ENCODE measurements at regions not wholly inside any gene's neighbourhood (a gene's known extent, or its start where the extent isn't known, plus 50 kb on each side); places are given as distances from the start of the nearest gene placed in this dataset.

GRCh38 chr12:102601621-102602020, 121.3 kb upstream of the IGF1 start:
- Histone ChIP-seq H4K20me1 (replicated peaks in 1 of 2; ENCODE audit: control insufficient read depth in 1 of 2, insufficient read depth in 2 of 2, low read length in 2 of 2) (no peaks in the 10 kb centered on the region), H3K27ac (ENCODE audit: low read depth, low read length) (no peak overlapping the region), H3K23ac (ENCODE audit: insufficient read length) (no peak overlapping the region), H3K4me3 (ENCODE audit: extremely low read depth in 1 of 4, insufficient read depth in 2 of 4, low read depth in 3 of 4, low read length in 4 of 4) (no peak overlapping the region), H3K4me2 (ENCODE audit: insufficient read depth in 1 of 2, low read depth in 2 of 2, low read length in 2 of 2) (no peak overlapping the region), H3K27me3 (replicated peaks in 1 of 4; ENCODE audit: control insufficient read depth in 3 of 4, extremely low read depth in 1 of 4, insufficient read depth in 3 of 4, low read length in 3 of 4) (no peaks in the 10 kb centered on the region), H2BK15ac (ENCODE audit: low read length) (no peak overlapping the region), H3K14ac (ENCODE audit: insufficient read length) (no peak overlapping the region), H2BK120ac (replicated peaks; ENCODE audit: low read depth, low read length) (no peak overlapping the region), H3K9ac (replicated peaks in 1 of 4; ENCODE audit: extremely low read depth in 1 of 4, low read depth in 3 of 4, low read length in 3 of 4) (no peak overlapping the region), H3K18ac (ENCODE audit: extremely low read depth, low read length) (no peak overlapping the region), H2BK5ac (ENCODE audit: low read depth, low read length) (no peak overlapping the region), H3K9me3 (ENCODE audit: insufficient read depth in 2 of 2, low read depth in 1 of 2, low read length in 1 of 2) (no peaks in the 10 kb centered on the region), H3K4me1 (replicated peaks in 1 of 4; ENCODE audit: control insufficient read depth in 3 of 4, insufficient read depth in 4 of 4, low read length in 3 of 4) (no peaks in the 10 kb centered on the region), H4K91ac (replicated peaks; ENCODE audit: insufficient read length, low read length) (no peak overlapping the region), H3K4ac (replicated peaks; ENCODE audit: insufficient read length, low read depth, low read length) (no peak overlapping the region), H3K23me2 (ENCODE audit: low read depth, low read length) (no peaks in the 10 kb centered on the region), H4K8ac (ENCODE audit: extremely low read depth, insufficient read depth, low read length) (no peak overlapping the region), H2AK5ac (ENCODE audit: low read depth, low read length) (no peak overlapping the region), H3K79me2 (ENCODE audit: control insufficient read depth in 1 of 2, insufficient read depth in 2 of 2, low read length in 2 of 2) (no peaks in the 10 kb centered on the region), H2BK20ac (ENCODE audit: low read length) (no peak overlapping the region), H2AFZ (ENCODE audit: low read length) (no peak overlapping the region), H3K36me3 (ENCODE audit: control insufficient read depth in 2 of 4, insufficient read depth in 4 of 4, low read length in 3 of 4) (no peaks in the 10 kb centered on the region), H2BK12ac (ENCODE audit: low read depth, low read length) (no peak overlapping the region), H3K56ac (replicated peaks; ENCODE audit: insufficient read length, low read depth, low read length) (no peak overlapping the region), H4K5ac (ENCODE audit: insufficient read length, low read depth, low read length) (no peak overlapping the region), H3K79me1 (ENCODE audit: low read depth, low read length) (no peaks in the 10 kb centered on the region)
- FAIRE-seq (no peak), DNase-seq (ENCODE audit: low read depth in 1 of 2, low spot score in 2 of 2) (no peak)
- WGBS, 2 experiments (ENCODE audit: extremely low coverage in 1 of 2, insufficient coverage in 1 of 2, insufficient read length in 1 of 2, insufficient replicate concordance in 2 of 2, low coverage in 1 of 2, low lambda C conversion rate in 2 of 2, missing lambda C conversion rate in 1 of 2), result 90% methylated on average over 5 of the region's 5 CpGs; no CpG with 5 or more reads in 1 of the 2 experiments
- no peak for TF ChIP-seq RXRA (IDR thresholded peaks at IDR 0.05; ENCODE audit: insufficient read depth, low read depth, low read length)
- CTCF ChIA-PET (ENCODE audit: partially characterized antibody), result interaction anchor here (0.6 kb wide), 1 partner anchor 101 kb away, joined by 3 read pairs; no protein-coding TSS in a partner anchor
- POLR2A ChIA-PET (ENCODE audit: partially characterized antibody), result no interaction called here

Measured in H1 (cell line).